ENCODE measurements at regions not wholly inside any gene's neighbourhood (a gene's known extent, or its start where the extent isn't known, plus 50 kb on each side); places are given as distances from the start of the nearest gene placed in this dataset.

DNA sequence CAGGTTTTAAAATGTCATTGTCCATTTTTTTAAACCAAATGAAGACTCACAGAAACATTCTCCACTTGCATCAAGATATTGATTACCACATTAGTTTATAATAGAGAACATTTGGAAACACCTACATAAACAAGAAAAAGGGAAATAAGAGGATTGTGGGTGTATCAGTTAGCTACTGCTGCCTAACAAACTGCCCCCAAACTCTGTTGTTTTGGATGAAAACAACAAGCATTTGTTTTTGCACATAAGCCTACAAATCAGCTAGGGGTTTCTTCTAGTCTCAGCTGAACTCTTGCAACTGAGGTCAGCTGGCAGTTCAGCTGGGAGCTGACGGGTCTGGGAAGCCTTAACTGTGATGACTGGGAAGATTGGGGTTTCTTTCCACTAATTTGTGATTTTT, 464.4 kb downstream of the COG6 start:
- no peak overlapping the region for H3K27ac ChIP-seq
- TF ChIP-seq, protein P1, sequence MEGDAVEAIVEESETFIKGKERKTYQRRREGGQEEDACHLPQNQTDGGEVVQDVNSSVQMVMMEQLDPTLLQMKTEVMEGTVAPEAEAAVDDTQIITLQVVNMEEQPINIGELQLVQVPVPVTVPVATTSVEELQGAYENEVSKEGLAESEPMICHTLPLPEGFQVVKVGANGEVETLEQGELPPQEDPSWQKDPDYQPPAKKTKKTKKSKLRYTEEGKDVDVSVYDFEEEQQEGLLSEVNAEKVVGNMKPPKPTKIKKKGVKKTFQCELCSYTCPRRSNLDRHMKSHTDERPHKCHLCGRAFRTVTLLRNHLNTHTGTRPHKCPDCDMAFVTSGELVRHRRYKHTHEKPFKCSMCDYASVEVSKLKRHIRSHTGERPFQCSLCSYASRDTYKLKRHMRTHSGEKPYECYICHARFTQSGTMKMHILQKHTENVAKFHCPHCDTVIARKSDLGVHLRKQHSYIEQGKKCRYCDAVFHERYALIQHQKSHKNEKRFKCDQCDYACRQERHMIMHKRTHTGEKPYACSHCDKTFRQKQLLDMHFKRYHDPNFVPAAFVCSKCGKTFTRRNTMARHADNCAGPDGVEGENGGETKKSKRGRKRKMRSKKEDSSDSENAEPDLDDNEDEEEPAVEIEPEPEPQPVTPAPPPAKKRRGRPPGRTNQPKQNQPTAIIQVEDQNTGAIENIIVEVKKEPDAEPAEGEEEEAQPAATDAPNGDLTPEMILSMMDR (conservative IDR thresholded peaks at IDR 0.05) = no peak

DNA sequence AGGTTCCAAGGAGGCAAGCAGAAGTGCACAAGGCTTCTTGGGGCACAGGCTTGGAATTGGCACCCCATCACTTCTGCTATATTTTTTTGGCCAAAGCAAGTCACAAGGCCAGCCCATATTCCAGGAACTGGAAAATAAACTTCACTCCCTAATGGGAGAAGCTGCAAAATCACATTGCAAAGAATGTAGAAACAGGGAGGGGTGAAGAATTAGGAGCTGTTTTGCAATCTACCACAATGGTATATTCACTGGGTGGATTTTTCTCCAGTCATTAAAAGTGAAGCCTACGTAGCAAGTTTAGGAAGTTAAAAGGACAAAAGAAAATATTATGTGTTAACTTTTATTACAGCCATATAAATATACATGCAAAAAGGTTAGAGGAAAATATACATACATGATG, 464.8 kb downstream of the COG6 start:
- TF ChIP-seq, protein P1 (conservative IDR thresholded peaks at IDR 0.05) = no peak
- H3K27ac ChIP-seq = no peak overlapping the region

DNA sequence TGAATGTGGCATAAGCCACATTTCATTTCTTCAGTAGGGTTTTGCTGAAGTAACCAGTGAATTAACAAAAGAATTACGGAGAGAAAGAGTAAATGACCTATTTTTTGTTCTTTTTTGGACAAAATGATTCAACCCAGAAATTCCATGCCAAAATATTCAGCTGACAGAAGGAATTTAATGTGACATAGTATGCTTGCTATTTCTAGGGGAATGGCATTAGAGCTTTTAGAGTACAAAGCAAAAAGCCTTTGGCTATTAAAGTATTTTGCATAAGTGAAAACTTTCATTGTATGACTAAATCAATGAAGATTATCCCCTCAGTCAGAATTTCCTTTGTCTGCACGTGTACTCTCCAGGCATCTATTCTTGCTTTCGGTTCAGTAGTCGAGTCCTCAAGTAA, 465.3 kb downstream of the COG6 start:
- H3K27ac ChIP-seq = no peak overlapping the region
- TF ChIP-seq, protein P1 (conservative IDR thresholded peaks at IDR 0.05) = no peak

DNA sequence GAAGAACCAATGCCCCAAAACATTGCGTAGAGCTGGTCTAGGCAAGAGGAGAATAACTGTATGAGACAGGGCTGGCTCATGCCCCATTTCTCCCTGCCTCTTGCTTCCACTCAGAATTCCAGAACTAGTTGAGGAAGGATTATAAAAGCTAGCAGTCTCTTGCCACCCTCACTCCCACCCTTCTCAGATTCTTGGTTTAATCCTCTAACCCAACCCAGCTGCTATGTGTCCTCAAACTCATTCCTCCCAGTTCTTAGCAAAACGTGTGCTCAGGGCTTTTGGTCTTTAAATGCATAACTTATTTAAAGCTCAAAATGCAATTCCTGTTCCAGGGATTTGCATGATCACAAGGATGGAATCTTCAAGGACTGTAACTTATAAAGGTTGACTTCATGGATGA, 466.3 kb downstream of the COG6 start:
- H3K27ac ChIP-seq = no peak overlapping the region
- TF ChIP-seq, protein P1 (conservative IDR thresholded peaks at IDR 0.05) = no peak

DNA sequence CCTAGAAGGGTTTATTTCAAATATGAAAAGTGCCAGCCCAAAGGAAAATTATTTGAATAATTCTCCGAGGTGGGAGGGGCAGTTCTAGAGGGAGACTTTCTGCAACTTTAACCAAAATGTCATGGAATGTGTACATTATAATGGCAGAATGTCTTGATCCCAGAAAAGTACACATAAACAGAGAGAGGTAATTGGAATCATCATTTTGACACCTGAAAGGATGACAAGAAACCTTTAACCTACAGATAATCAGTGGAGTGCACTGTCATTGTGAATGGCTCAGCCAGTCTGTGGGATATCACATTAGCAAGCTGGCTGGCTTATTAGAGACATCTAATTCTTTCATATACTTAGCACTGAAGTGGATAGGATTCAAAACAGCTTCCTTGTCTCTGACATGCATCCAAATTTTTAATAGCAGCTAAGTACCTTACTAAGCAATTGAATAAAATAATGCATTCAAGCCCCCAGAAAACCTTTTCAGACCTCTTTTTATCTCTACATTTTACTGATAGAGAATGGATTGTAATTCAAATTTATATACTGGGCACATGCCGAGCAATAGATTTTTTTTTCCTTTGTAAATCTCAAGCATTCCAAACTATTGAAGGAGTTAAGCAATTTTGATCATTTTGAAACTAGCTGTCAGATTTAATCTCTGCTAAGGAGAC, 468.6 kb downstream of the COG6 start:
- TF ChIP-seq, protein P1 (conservative IDR thresholded peaks at IDR 0.05) = no peak
- H3K27ac ChIP-seq = no peak overlapping the region

DNA sequence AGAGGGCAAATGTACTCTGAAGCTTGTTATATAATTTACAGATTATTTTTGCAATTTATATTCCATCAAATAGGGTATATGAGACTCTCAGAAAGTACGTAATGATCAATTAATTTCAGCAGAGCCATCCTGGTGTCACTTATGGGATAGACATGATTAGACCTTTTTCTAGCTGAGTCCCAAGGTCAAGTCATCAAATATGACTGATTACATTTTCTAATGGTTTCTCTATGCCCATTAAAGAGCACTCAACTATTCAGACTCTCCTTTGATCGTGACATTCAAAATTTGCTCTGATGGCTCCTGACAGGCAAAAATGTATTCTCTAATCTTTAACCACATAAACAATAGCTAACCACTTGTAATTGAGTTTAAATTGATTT, 469.2 kb downstream of the COG6 start:
- H3K27ac ChIP-seq = no peak overlapping the region
- TF ChIP-seq, protein P1 (conservative IDR thresholded peaks at IDR 0.05) = no peak

DNA sequence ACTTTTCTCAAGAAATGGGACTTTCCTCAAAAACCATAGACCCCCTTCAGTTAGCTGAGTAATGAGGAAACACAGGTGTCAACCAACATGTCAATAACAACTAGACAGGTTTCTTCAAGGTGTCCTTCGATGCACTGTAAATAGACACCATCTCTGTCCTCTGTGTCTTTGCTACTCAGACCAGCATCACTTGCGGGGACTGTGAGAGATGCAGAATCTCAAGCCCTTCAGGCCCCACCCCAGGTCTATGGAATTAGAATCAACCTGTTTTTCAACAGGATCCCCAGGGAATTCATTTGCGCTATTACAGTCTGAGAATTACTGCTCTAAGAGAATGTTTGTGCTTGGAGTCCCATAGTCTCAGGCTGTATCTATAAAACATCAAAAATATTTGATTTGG, 469.9 kb downstream of the COG6 start:
- TF ChIP-seq, protein P1 (conservative IDR thresholded peaks at IDR 0.05) = no peak
- H3K27ac ChIP-seq = no peak overlapping the region

All from VCaP (cell line).